ENCODE measurements at regions not wholly inside any gene's neighbourhood (a gene's known extent, or its start where the extent isn't known, plus 50 kb on each side); places are given as distances from the start of the nearest gene placed in this dataset.

DNA sequence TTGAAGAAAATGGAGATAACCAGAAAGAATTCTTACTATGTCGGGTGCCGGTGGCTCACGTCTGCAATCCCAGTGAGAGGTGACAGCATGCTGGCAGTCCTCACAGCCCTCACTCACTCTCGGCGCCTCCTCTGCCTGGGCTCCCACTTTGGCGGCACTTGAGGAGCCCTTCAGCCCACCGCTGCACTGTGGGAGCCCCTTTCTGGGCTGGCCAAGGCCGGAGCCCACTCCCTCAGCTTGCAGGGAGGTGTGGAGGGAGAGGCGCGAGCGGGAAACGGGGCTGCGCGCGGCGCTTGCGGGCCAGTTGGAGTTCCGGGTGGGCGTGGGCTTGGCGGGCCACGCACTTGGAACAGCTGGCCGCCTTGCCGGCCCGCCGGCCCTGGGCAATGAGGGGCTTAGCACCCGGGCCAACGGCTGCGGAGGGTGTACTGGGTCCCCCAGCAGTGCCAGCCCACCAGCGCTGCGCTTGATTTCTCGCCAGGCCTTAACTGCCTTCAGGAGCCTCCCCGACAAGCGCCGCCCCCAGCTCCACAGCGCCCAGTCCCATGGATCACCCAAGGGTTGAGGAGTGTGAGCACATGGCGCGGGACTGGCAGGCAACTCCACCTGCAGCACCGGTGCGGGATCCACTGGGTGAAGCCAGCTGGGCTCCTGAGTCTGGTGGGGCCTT is 1672.5 kb upstream of the B3GALT2 start (continued):
- TF ChIP-seq, protein P1, sequence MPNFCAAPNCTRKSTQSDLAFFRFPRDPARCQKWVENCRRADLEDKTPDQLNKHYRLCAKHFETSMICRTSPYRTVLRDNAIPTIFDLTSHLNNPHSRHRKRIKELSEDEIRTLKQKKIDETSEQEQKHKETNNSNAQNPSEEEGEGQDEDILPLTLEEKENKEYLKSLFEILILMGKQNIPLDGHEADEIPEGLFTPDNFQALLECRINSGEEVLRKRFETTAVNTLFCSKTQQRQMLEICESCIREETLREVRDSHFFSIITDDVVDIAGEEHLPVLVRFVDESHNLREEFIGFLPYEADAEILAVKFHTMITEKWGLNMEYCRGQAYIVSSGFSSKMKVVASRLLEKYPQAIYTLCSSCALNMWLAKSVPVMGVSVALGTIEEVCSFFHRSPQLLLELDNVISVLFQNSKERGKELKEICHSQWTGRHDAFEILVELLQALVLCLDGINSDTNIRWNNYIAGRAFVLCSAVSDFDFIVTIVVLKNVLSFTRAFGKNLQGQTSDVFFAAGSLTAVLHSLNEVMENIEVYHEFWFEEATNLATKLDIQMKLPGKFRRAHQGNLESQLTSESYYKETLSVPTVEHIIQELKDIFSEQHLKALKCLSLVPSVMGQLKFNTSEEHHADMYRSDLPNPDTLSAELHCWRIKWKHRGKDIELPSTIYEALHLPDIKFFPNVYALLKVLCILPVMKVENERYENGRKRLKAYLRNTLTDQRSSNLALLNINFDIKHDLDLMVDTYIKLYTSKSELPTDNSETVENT (CRISPR knock-in tag; IDR thresholded peaks at IDR 0.05), result peak; percentile 82
- TF ChIP-seq CXXC5 (CRISPR knock-in tag; IDR thresholded peaks at IDR 0.05) (peak; percentile 84), EGR1 (conservative IDR thresholded peaks at IDR 0.05) (peak; percentile 47), TAF7 (tag; IDR thresholded peaks at IDR 0.05) (peak; percentile 39; the same call in 1 of the 2 replicates), ETV5 (CRISPR knock-in tag; IDR thresholded peaks at IDR 0.05; ENCODE audit: low read depth) (0 out of 2 replicates have a peak, but pooled peaks have one; percentile 11), EP400 (IDR thresholded peaks at IDR 0.05) (peak; percentile 83), KDM5B (IDR thresholded peaks at IDR 0.05; ENCODE audit: insufficient replicate concordance, low read depth, low read length) (peak; percentile 70), GATAD2A (IDR thresholded peaks at IDR 0.05) (0 out of 2 replicates have a peak, but pooled peaks have one; percentile 19), PHF8 (IDR thresholded peaks at IDR 0.05; ENCODE audit: borderline replicate concordance, low read length) (peak; percentile 82)
- TF ChIP-seq, protein P2, sequence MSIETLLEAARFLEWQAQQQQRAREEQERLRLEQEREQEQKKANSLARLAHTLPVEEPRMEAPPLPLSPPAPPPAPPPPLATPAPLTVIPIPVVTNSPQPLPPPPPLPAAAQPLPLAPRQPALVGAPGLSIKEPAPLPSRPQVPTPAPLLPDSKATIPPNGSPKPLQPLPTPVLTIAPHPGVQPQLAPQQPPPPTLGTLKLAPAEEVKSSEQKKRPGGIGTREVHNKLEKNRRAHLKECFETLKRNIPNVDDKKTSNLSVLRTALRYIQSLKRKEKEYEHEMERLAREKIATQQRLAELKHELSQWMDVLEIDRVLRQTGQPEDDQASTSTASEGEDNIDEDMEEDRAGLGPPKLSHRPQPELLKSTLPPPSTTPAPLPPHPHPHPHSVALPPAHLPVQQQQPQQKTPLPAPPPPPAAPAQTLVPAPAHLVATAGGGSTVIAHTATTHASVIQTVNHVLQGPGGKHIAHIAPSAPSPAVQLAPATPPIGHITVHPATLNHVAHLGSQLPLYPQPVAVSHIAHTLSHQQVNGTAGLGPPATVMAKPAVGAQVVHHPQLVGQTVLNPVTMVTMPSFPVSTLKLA (conservative IDR thresholded peaks at IDR 0.05), result peak; percentile 58 to 78
- TF ChIP-seq, protein P3, sequence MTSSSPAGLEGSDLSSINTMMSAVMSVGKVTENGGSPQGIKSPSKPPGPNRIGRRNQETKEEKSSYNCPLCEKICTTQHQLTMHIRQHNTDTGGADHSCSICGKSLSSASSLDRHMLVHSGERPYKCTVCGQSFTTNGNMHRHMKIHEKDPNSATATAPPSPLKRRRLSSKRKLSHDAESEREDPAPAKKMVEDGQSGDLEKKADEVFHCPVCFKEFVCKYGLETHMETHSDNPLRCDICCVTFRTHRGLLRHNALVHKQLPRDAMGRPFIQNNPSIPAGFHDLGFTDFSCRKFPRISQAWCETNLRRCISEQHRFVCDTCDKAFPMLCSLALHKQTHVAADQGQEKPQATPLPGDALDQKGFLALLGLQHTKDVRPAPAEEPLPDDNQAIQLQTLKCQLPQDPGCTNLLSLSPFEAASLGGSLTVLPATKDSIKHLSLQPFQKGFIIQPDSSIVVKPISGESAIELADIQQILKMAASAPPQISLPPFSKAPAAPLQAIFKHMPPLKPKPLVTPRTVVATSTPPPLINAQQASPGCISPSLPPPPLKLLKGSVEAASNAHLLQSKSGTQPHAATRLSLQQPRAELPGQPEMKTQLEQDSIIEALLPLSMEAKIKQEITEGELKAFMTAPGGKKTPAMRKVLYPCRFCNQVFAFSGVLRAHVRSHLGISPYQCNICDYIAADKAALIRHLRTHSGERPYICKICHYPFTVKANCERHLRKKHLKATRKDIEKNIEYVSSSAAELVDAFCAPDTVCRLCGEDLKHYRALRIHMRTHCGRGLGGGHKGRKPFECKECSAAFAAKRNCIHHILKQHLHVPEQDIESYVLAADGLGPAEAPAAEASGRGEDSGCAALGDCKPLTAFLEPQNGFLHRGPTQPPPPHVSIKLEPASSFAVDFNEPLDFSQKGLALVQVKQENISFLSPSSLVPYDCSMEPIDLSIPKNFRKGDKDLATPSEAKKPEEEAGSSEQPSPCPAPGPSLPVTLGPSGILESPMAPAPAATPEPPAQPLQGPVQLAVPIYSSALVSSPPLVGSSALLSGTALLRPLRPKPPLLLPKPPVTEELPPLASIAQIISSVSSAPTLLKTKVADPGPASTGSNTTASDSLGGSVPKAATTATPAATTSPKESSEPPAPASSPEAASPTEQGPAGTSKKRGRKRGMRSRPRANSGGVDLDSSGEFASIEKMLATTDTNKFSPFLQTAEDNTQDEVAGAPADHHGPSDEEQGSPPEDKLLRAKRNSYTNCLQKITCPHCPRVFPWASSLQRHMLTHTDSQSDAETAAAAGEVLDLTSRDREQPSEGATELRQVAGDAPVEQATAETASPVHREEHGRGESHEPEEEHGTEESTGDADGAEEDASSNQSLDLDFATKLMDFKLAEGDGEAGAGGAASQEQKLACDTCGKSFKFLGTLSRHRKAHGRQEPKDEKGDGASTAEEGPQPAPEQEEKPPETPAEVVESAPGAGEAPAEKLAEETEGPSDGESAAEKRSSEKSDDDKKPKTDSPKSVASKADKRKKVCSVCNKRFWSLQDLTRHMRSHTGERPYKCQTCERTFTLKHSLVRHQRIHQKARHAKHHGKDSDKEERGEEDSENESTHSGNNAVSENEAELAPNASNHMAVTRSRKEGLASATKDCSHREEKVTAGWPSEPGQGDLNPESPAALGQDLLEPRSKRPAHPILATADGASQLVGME (CRISPR knock-in tag; IDR thresholded peaks at IDR 0.05), result peak; percentile 44; the same call in 1 of the 2 replicates
- TF ChIP-seq, protein P4, sequence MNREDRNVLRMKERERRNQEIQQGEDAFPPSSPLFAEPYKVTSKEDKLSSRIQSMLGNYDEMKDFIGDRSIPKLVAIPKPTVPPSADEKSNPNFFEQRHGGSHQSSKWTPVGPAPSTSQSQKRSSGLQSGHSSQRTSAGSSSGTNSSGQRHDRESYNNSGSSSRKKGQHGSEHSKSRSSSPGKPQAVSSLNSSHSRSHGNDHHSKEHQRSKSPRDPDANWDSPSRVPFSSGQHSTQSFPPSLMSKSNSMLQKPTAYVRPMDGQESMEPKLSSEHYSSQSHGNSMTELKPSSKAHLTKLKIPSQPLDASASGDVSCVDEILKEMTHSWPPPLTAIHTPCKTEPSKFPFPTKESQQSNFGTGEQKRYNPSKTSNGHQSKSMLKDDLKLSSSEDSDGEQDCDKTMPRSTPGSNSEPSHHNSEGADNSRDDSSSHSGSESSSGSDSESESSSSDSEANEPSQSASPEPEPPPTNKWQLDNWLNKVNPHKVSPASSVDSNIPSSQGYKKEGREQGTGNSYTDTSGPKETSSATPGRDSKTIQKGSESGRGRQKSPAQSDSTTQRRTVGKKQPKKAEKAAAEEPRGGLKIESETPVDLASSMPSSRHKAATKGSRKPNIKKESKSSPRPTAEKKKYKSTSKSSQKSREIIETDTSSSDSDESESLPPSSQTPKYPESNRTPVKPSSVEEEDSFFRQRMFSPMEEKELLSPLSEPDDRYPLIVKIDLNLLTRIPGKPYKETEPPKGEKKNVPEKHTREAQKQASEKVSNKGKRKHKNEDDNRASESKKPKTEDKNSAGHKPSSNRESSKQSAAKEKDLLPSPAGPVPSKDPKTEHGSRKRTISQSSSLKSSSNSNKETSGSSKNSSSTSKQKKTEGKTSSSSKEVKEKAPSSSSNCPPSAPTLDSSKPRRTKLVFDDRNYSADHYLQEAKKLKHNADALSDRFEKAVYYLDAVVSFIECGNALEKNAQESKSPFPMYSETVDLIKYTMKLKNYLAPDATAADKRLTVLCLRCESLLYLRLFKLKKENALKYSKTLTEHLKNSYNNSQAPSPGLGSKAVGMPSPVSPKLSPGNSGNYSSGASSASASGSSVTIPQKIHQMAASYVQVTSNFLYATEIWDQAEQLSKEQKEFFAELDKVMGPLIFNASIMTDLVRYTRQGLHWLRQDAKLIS (CRISPR knock-in tag; IDR thresholded peaks at IDR 0.05), result 0 out of 2 replicates have a peak, but pooled peaks have one; percentile 25

All from K562 (cell line).